BLaER1 treated with 17β-estradiol and CSF1 and Interleukin-3, amounts not matched to agents 10 nM and 100 nM (cell line): ENCODE measurements at regions not wholly inside any gene's neighbourhood (a gene's known extent, or its start where the extent isn't known, plus 50 kb on each side); places are given as distances from the start of the nearest gene placed in this dataset.
A peak's percentile ranks its signal among the peaks of the same experiment; 100 is the strongest.

Experiments
- H3K27ac ChIP-seq, 11 experiments: shearing (Covaris generic); formaldehyde crosslinking; 2 replicates each; pipeline ENCODE4 v1.8.1; 2022
- H3K27me3 ChIP-seq, 11 experiments: shearing (Covaris generic); formaldehyde crosslinking; 2 replicates each; pipeline ENCODE4 v1.8.1; 2022
- H3K36me3 ChIP-seq, 11 experiments: shearing (Covaris generic); formaldehyde crosslinking; 2 replicates each; pipeline ENCODE4 v1.8.1; 2022
- H3K4me1 ChIP-seq, 10 experiments: shearing (Covaris generic); formaldehyde crosslinking; 2 replicates each; pipeline ENCODE4 v1.8.1; 2022
- H3K4me2 ChIP-seq, 11 experiments: shearing (Covaris generic); formaldehyde crosslinking; 2 replicates each; pipeline ENCODE4 v1.8.1; 2022
- H3K4me3 ChIP-seq, 10 experiments: shearing (Covaris generic); formaldehyde crosslinking; 2 replicates each; pipeline ENCODE4 v1.8.1; 2022
- H3K9ac ChIP-seq, 11 experiments: shearing (Covaris generic); formaldehyde crosslinking; 2 replicates each; pipeline ENCODE4 v1.8.1; 2022
- H3K9me3 ChIP-seq, 11 experiments: shearing (Covaris generic); formaldehyde crosslinking; replicated peaks in 1 of 11; 2 replicates each; pipeline ENCODE4 v1.8.1; 2022
- H4K20me1 ChIP-seq, 11 experiments: shearing (Covaris generic); formaldehyde crosslinking; 2 replicates each; pipeline ENCODE4 v1.8.1; 2022
- Cebpa-rat ChIP-seq, 11 experiments: shearing (Covaris generic); IDR thresholded peaks; 2 replicates each; pipeline ENCODE4 v1.8.1; 2022

DNA sequence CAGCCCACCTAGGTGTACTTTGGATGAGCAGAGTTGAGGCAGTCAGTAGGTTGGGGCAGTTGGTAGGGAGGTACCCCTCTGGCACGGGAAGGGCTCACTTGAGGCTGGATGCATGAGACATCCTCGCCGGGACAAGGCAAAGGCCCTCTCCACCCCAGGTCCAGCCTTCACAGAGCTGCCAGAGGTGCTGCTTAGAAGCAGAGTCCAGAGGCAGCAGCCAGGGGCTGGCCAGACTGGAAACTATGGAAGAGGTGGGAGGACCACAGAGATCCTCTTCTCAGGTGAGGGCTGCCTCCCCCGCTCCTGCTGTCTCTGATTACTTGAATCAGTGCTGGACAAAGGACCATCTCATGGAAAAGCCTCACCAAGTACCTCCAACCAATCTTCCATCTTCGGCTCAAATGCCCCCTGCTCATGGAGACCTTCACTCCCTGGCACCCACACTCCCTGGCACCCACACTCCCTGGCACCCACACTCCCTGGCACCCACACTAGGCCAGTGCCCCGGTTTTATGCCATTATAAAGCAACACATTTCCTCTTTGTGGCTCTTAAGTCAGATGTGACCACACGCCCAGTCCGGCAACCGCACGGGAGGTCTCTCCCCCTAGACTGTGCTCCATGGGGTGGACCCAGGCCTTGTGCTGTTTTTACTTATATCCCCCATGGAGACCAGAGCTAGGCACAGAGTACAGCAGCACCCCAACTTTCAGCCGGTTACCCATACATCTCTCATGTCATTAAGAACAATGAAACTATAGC lies 100.1 kb downstream of the YTHDF1 start:
- Histone ChIP-seq H3K4me3 (no peak overlapping the region), H3K27me3 (no peaks in the 10 kb centered on the region), H3K36me3 (no peaks in the 10 kb centered on the region), H3K4me2 (no peak overlapping the region), H3K9me3 (peaks cover 11 to 23% (median 19%) of the 10 kb centered on the region in 11 experiments), H3K9ac (no peak overlapping the region), H3K27ac (no peak overlapping the region), H4K20me1 (peaks cover 0 to 35% (median 0%) of the 10 kb centered on the region in 11 experiments; a peak in 5 of 22 replicates), H3K4me1 (peaks cover 0 to 15% (median 0%) of the 10 kb centered on the region in 10 experiments; a peak in 5 of 20 replicates)
- TF ChIP-seq Cebpa-rat (IDR thresholded peaks at IDR 0.05) = no peak

GRCh38 chr20:63114693-63115311 lies 101.1 kb downstream of the YTHDF1 start:
- no peak overlapping the region for H3K27ac ChIP-seq
- peaks cover 14 to 28% (median 24%) of the 10 kb centered on the region in 11 experiments for H3K9me3 ChIP-seq
- H4K20me1 ChIP-seq = peaks cover 0 to 24% (median 0%) of the 10 kb centered on the region in 11 experiments; a peak in 5 of 22 replicates
- 0 out of 22 replicates have a peak overlapping the region, but pooled peaks of 1 of the 11 experiments have one; percentile 10 for H3K4me2 ChIP-seq
- H3K27me3 ChIP-seq = no peaks in the 10 kb centered on the region
- no peak for TF ChIP-seq Cebpa-rat (IDR thresholded peaks at IDR 0.05)
- no peak overlapping the region for H3K4me3 ChIP-seq
- H3K9ac ChIP-seq = no peak overlapping the region
- no peaks in the 10 kb centered on the region for H3K36me3 ChIP-seq
- H3K4me1 ChIP-seq = peaks cover 0 to 15% (median 0%) of the 10 kb centered on the region in 10 experiments; a peak in 5 of 20 replicates

GRCh38 chr20:63114006-63114692 lies 101.8 kb downstream of the YTHDF1 start:
- peaks cover 14 to 28% (median 24%) of the 10 kb centered on the region in 11 experiments for H3K9me3 ChIP-seq
- no peak overlapping the region for H3K9ac ChIP-seq
- TF ChIP-seq Cebpa-rat (IDR thresholded peaks at IDR 0.05) = no peak
- 0 out of 22 replicates have a peak overlapping the region, but pooled peaks of 1 of the 11 experiments have one; percentile 10 for H3K4me2 ChIP-seq
- H3K36me3 ChIP-seq = no peaks in the 10 kb centered on the region
- H3K4me3 ChIP-seq = no peak overlapping the region
- no peaks in the 10 kb centered on the region for H3K27me3 ChIP-seq
- H4K20me1 ChIP-seq = peaks cover 0 to 18% (median 0%) of the 10 kb centered on the region in 11 experiments; a peak in 5 of 22 replicates
- no peak overlapping the region for H3K27ac ChIP-seq
- peaks cover 0 to 15% (median 0%) of the 10 kb centered on the region in 10 experiments; a peak in 5 of 20 replicates for H3K4me1 ChIP-seq

DNA sequence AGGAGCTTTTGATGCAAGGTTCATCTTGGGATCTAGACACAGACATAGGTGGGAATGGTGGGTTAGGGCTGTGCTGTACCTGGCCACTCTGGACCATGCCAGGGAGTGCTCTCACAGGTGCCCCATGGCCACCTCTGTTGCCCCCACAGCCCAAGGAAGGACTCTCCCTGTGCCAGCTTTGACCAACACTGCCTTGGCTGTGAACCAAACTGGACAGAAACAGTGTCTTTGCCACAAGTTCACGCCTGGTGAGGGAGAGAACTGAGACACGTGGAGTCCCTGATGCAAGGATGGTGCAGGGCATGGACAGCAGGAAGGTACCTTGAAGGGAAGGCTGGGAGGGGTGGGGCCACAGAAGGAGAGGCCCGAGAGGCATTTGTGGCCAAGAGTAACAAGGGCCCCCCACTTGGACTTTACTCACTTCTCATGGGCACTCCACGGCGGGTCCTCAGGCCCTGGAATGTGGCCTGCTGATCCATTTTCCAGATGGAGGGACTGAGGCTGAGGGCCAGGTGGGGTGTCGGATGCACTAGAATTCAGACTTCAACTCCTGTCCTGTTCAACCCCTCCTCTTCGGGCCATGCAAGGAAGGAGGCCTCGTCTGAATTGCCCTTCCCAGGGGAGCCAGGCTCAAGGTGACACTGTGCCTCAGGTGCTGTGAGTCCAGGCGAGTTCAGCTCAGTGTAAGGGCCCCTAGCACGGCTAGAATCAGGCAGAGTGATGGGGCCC lies 103.3 kb downstream of the YTHDF1 start:
- Histone ChIP-seq H4K20me1 (peaks cover 0 to 13% (median 0%) of the 10 kb centered on the region in 11 experiments; a peak in 5 of 22 replicates), H3K4me1 (peaks cover 0 to 18% (median 0%) of the 10 kb centered on the region in 10 experiments; a peak in 9 of 20 replicates), H3K4me3 (no peak overlapping the region), H3K36me3 (no peaks in the 10 kb centered on the region), H3K4me2 (no peak overlapping the region), H3K9me3 (peaks cover 21 to 36% (median 31%) of the 10 kb centered on the region in 11 experiments), H3K27ac (no peak overlapping the region), H3K9ac (no peak overlapping the region), H3K27me3 (no peaks in the 10 kb centered on the region)
- no peak for TF ChIP-seq Cebpa-rat (IDR thresholded peaks at IDR 0.05)

DNA sequence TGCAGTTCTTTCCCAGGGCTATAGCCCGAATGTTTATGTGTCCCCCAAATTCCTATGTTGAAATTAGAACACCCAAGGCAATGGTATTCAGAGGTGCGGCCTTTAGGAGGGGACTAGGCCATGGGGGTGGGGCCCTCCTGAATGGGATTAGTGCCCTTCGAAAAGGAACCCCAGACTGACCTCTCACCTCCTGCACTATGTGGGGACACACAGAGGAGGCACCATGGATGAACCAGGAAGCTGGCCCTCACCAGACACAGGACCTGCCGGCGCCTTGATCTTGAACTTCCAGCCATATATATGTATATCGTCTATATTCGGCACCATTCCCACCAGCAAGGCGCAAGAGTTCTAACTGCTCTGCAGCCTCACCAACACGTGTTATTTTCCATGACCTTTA lies 101.5 kb upstream of the BHLHE23 start:
- Histone ChIP-seq H3K4me2 (no peak overlapping the region), H3K9ac (no peak overlapping the region), H3K9me3 (peaks cover 21 to 48% (median 38%) of the 10 kb centered on the region in 11 experiments), H3K4me1 (peaks cover 20 to 45% (median 37%) of the 10 kb centered on the region in 10 experiments), H3K27me3 (no peaks in the 10 kb centered on the region), H3K36me3 (no peaks in the 10 kb centered on the region), H3K27ac (no peak overlapping the region), H4K20me1 (no peaks in the 10 kb centered on the region), H3K4me3 (no peak overlapping the region)
- TF ChIP-seq Cebpa-rat (IDR thresholded peaks at IDR 0.05) = no peak

DNA sequence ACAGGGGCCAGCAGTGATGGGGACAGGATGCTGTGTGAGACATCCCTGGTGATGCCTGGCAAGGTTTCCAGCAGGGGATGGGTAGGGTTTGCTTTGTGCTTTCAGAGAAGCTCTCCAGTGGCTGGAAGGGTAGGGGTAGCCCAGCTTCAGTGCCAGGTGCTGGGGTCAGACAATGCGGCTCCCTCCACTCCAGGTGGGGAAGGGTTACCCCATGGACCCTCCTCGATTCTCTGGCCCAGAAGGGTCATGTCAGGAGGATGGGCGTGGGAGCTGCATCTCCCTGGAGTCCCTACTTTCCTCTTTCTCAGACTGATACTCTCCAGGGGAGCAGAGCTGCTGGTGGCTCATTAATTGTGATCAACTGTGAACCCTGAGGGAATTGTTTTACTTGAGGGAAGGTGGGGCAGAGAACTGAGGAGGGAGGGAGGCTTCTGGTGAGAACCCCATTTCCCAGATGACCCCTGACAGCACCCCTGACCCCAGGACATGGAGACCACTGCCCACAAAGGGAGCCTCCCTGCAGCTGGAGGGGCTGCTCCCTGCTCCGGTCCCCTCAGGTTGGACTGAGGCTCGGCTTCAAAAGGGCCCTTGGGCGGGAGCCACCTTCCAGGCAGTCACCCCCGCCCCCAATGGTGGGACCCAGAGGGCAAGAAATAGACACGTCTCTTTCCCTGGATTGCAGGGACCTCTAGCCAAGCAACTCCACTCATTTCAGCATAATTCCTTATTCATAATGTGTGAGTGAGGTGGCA lies 100.9 kb upstream of the BHLHE23 start:
- no peaks in the 10 kb centered on the region for H3K27me3 ChIP-seq
- H3K4me1 ChIP-seq = peaks cover 20 to 49% (median 38%) of the 10 kb centered on the region in 10 experiments
- TF ChIP-seq Cebpa-rat (IDR thresholded peaks at IDR 0.05) = no peak
- peak overlapping the region in 9 of 11 experiments; percentile 77 to 88 (median 85); a peak in 17 of 22 replicates for H3K4me2 ChIP-seq
- H3K4me3 ChIP-seq = no peak overlapping the region
- H3K9me3 ChIP-seq = peaks cover 20 to 46% (median 37%) of the 10 kb centered on the region in 11 experiments
- no peak overlapping the region for H3K27ac ChIP-seq
- no peak overlapping the region for H3K9ac ChIP-seq
- no peaks in the 10 kb centered on the region for H4K20me1 ChIP-seq
- no peaks in the 10 kb centered on the region for H3K36me3 ChIP-seq

- peaks cover 20 to 54% (median 39%) of the 10 kb centered on the region in 10 experiments for H3K4me1 ChIP-seq
- no peaks in the 10 kb centered on the region for H4K20me1 ChIP-seq
- H3K9ac ChIP-seq = no peak overlapping the region
- TF ChIP-seq Cebpa-rat (IDR thresholded peaks at IDR 0.05) = no peak
- peaks cover 13 to 39% (median 29%) of the 10 kb centered on the region in 11 experiments for H3K9me3 ChIP-seq
- no peak overlapping the region for H3K4me3 ChIP-seq
- H3K27ac ChIP-seq = no peak overlapping the region
- peak overlapping the region in 10 of 11 experiments; percentile 77 to 88 (median 84); a peak in 20 of 22 replicates for H3K4me2 ChIP-seq
- H3K27me3 ChIP-seq = no peaks in the 10 kb centered on the region
- no peaks in the 10 kb centered on the region for H3K36me3 ChIP-seq
Measured at GRCh38 chr20:63106765-63107448, 100.1 kb upstream of the BHLHE23 start.
